ENCODE measurements at regions not wholly inside any gene's neighbourhood (a gene's known extent, or its start where the extent isn't known, plus 50 kb on each side); places are given as distances from the start of the nearest gene placed in this dataset.

DNA sequence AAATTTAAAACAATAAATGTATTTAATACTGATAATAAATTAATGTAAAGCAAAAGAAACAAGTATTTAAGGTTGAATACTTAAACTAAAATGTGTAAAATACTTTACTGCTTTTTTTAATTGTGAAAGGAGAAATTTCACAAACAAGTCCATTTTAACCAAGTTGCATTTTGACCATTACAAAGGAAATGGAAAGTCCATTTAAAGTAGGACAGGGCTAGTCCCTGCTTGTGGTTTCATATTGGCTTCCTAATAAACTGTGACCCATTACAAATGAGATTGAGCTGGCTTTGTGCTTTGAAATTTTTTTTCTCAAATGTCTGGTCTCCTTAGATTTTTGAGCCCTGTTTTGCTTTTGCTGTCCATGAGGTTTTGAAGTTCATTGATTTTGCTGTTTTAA, 527.6 kb downstream of the MAFB start:
- Histone ChIP-seq H3F3A (ENCODE audit: insufficient read depth, low read length) (no peaks in the 10 kb centered on the region), H3K79me2 (ENCODE audit: insufficient read depth, low read length) (no peaks in the 10 kb centered on the region), H2AFZ (ENCODE audit: low read length) (no peak overlapping the region), H4K20me1 (ENCODE audit: insufficient read depth, low read length) (no peaks in the 10 kb centered on the region), H3K4me3 (ENCODE audit: low read depth, low read length, poor library complexity, severe bottlenecking) (no peak overlapping the region), H3K27me3 (ENCODE audit: insufficient read depth, low read length) (no peaks in the 10 kb centered on the region), H3K36me3 (ENCODE audit: insufficient read depth, low read length) (no peaks in the 10 kb centered on the region), H3K9ac (ENCODE audit: low read length) (no peak overlapping the region), H3K9me3 (ENCODE audit: low read length) (no peaks in the 10 kb centered on the region), H3K4me1 (ENCODE audit: insufficient read depth, low read length, severe bottlenecking) (no peaks in the 10 kb centered on the region), H3K27ac (ENCODE audit: low read depth, low read length, poor library complexity, severe bottlenecking) (no peak overlapping the region), H3K4me2 (ENCODE audit: low read length) (no peak overlapping the region), H3K9me2 (ENCODE audit: low read depth, low read length) (no peaks in the 10 kb centered on the region)
- TF ChIP-seq, protein P1, sequence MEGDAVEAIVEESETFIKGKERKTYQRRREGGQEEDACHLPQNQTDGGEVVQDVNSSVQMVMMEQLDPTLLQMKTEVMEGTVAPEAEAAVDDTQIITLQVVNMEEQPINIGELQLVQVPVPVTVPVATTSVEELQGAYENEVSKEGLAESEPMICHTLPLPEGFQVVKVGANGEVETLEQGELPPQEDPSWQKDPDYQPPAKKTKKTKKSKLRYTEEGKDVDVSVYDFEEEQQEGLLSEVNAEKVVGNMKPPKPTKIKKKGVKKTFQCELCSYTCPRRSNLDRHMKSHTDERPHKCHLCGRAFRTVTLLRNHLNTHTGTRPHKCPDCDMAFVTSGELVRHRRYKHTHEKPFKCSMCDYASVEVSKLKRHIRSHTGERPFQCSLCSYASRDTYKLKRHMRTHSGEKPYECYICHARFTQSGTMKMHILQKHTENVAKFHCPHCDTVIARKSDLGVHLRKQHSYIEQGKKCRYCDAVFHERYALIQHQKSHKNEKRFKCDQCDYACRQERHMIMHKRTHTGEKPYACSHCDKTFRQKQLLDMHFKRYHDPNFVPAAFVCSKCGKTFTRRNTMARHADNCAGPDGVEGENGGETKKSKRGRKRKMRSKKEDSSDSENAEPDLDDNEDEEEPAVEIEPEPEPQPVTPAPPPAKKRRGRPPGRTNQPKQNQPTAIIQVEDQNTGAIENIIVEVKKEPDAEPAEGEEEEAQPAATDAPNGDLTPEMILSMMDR (IDR thresholded peaks at IDR 0.05; ENCODE audit: low read length) = no peak
- TF ChIP-seq EZH2 (IDR thresholded peaks at IDR 0.05; ENCODE audit: borderline replicate concordance, low read length) = no peak

DNA sequence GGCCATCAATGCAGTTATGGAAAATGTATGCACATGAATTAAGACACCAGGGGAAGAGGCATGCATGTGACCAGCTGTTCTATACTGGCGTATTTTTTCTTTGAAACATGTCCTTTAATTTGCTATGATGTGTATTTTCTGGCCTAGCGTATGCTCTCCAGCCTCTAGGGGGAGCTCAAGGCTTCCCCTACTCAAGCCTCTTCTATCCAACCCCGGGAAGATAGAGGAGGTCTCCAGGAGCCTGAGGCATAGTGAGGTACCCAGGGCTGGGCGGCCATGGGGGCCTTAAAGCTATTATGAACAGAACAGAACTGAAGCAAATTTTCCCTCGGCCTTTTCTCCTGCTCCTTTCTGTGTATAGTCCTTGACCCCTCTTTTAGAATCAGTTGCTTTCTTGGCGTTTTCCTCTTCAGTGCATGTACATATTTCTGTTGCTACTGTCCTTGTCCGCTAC, 528.9 kb downstream of the MAFB start:
- no peak overlapping the region for H3K4me2 ChIP-seq (ENCODE audit: low read length)
- H3K9ac ChIP-seq (ENCODE audit: low read length) = no peak overlapping the region
- no peaks in the 10 kb centered on the region for H3K9me2 ChIP-seq (ENCODE audit: low read depth, low read length)
- no peaks in the 10 kb centered on the region for H3K4me1 ChIP-seq (ENCODE audit: insufficient read depth, low read length, severe bottlenecking)
- no peaks in the 10 kb centered on the region for H3F3A ChIP-seq (ENCODE audit: insufficient read depth, low read length)
- no peak overlapping the region for H2AFZ ChIP-seq (ENCODE audit: low read length)
- no peaks in the 10 kb centered on the region for H3K27me3 ChIP-seq (ENCODE audit: insufficient read depth, low read length)
- H3K27ac ChIP-seq (ENCODE audit: low read depth, low read length, poor library complexity, severe bottlenecking) = no peak overlapping the region
- H3K36me3 ChIP-seq (ENCODE audit: insufficient read depth, low read length) = no peaks in the 10 kb centered on the region
- no peak for TF ChIP-seq EZH2 (IDR thresholded peaks at IDR 0.05; ENCODE audit: borderline replicate concordance, low read length)
- TF ChIP-seq, protein P1 (IDR thresholded peaks at IDR 0.05; ENCODE audit: low read length) = peak; percentile 79
- no peaks in the 10 kb centered on the region for H3K79me2 ChIP-seq (ENCODE audit: insufficient read depth, low read length)
- no peaks in the 10 kb centered on the region for H4K20me1 ChIP-seq (ENCODE audit: insufficient read depth, low read length)
- no peak overlapping the region for H3K4me3 ChIP-seq (ENCODE audit: low read depth, low read length, poor library complexity, severe bottlenecking)
- H3K9me3 ChIP-seq (ENCODE audit: low read length) = no peaks in the 10 kb centered on the region

DNA sequence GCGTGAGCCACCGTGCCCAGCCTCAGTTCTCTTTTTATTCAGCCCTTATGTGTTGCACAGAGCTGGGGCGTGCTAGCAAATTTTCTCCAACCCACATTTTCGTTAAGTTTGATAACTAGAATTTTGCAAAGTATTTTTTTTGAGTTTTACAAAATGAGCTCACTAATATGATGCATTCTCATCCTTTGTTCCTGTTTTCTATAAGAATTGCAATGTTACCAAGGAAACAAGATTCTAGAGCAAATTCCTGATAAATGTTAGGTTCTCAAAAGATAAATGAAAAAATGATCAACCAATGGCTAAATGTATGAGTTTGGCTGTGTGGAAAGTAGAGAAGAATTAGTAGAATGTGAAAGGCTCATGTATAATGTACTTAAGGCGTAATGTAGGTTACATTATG, 529.8 kb downstream of the MAFB start:
- H3K9ac ChIP-seq (ENCODE audit: low read length) = no peak overlapping the region
- no peaks in the 10 kb centered on the region for H4K20me1 ChIP-seq (ENCODE audit: insufficient read depth, low read length)
- no peaks in the 10 kb centered on the region for H3K36me3 ChIP-seq (ENCODE audit: insufficient read depth, low read length)
- H2AFZ ChIP-seq (ENCODE audit: low read length) = no peak overlapping the region
- no peak overlapping the region for H3K27ac ChIP-seq (ENCODE audit: low read depth, low read length, poor library complexity, severe bottlenecking)
- no peaks in the 10 kb centered on the region for H3F3A ChIP-seq (ENCODE audit: insufficient read depth, low read length)
- H3K4me2 ChIP-seq (ENCODE audit: low read length) = no peak overlapping the region
- no peak overlapping the region for H3K4me3 ChIP-seq (ENCODE audit: low read depth, low read length, poor library complexity, severe bottlenecking)
- no peaks in the 10 kb centered on the region for H3K9me3 ChIP-seq (ENCODE audit: low read length)
- H3K9me2 ChIP-seq (ENCODE audit: low read depth, low read length) = no peaks in the 10 kb centered on the region
- no peaks in the 10 kb centered on the region for H3K79me2 ChIP-seq (ENCODE audit: insufficient read depth, low read length)
- H3K4me1 ChIP-seq (ENCODE audit: insufficient read depth, low read length, severe bottlenecking) = no peaks in the 10 kb centered on the region
- TF ChIP-seq, protein P1 (IDR thresholded peaks at IDR 0.05; ENCODE audit: low read length) = no peak
- TF ChIP-seq EZH2 (IDR thresholded peaks at IDR 0.05; ENCODE audit: borderline replicate concordance, low read length) = no peak
- H3K27me3 ChIP-seq (ENCODE audit: insufficient read depth, low read length) = no peaks in the 10 kb centered on the region
